ENCODE measurements at regions not wholly inside any gene's neighbourhood (a gene's known extent, or its start where the extent isn't known, plus 50 kb on each side); places are given as distances from the start of the nearest gene placed in this dataset.

GRCh38 chr12:17665839-17666238 lies 424.2 kb downstream of the RERGL start:
- CTCF ChIA-PET, result no interaction called here
- no peak for ATAC-seq
- H3K27ac ChIP-seq (ENCODE audit: low read length), result no peak overlapping the region
- in situ Hi-C loops (cut with HindIII; ENCODE audit: low pct_unique_long_range_greater_than_20kb, low sequenced_read_pairs), result no loop called here
- H3K36me3 ChIP-seq (ENCODE audit: control insufficient read depth, insufficient read depth, low read length), result no peaks in the 10 kb centered on the region
- H3K9me3 ChIP-seq (ENCODE audit: control insufficient read depth, insufficient read depth, low read depth, low read length), result no peaks in the 10 kb centered on the region
- H3K4me3 ChIP-seq (ENCODE audit: low read depth in 2 of 2, low read length in 2 of 2), result no peak overlapping the region
- no peaks in the 10 kb centered on the region for H3K27me3 ChIP-seq (ENCODE audit: control insufficient read depth, insufficient read depth, low read length)
- intact Hi-C loops (cut with micrococcal nuclease; ENCODE audit: unreplicated experiment), result no loop called here
- no peaks in the 10 kb centered on the region for H3K4me1 ChIP-seq (ENCODE audit: control insufficient read depth, insufficient read depth, low read length)
- no TSS peak for BruUV-seq (replicated peaks)
- no peak for TF ChIP-seq CTCF (IDR thresholded peaks at IDR 0.05)
- TF ChIP-seq TCF7L2 (IDR thresholded peaks at IDR 0.05; ENCODE audit: low read depth, low read length), result no peak
- no peak for TF ChIP-seq REST (IDR thresholded peaks at IDR 0.05; ENCODE audit: insufficient read depth in 1 of 2, low read depth in 2 of 2, low read length in 1 of 2)
- POLR2A ChIA-PET, result no interaction called here
- no peak for DNase-seq (ENCODE audit: low read depth, low spot score)

GRCh38 chr12:17661250-17661649 lies 428.7 kb downstream of the RERGL start:
- no TSS peak for BruUV-seq (replicated peaks)
- H3K27ac ChIP-seq (ENCODE audit: low read length), result no peak overlapping the region
- peaks cover 3% of the 10 kb centered on the region; the same call in 1 of the 2 replicates for H3K9me3 ChIP-seq (ENCODE audit: control insufficient read depth, insufficient read depth, low read depth, low read length)
- intact Hi-C loops (cut with micrococcal nuclease; ENCODE audit: unreplicated experiment) (no loop called here), in situ Hi-C loops (cut with HindIII; ENCODE audit: low pct_unique_long_range_greater_than_20kb, low sequenced_read_pairs) (no loop called here)
- H3K27me3 ChIP-seq (ENCODE audit: control insufficient read depth, insufficient read depth, low read length), result no peaks in the 10 kb centered on the region
- H3K36me3 ChIP-seq (ENCODE audit: control insufficient read depth, insufficient read depth, low read length), result no peaks in the 10 kb centered on the region
- POLR2A ChIA-PET, result no interaction called here
- H3K4me3 ChIP-seq (ENCODE audit: low read depth in 2 of 2, low read length in 2 of 2), result no peak overlapping the region
- CTCF ChIA-PET, result no interaction called here
- DNase-seq (ENCODE audit: low read depth, low spot score) (no peak), ATAC-seq (no peak)
- H3K4me1 ChIP-seq (ENCODE audit: control insufficient read depth, insufficient read depth, low read length), result no peaks in the 10 kb centered on the region
- no peak for TF ChIP-seq TCF7L2 (IDR thresholded peaks at IDR 0.05; ENCODE audit: low read depth, low read length)
- TF ChIP-seq POLR2AphosphoS5 (IDR thresholded peaks at IDR 0.05; ENCODE audit: low read depth, low read length), result no peak
- no peak for TF ChIP-seq CTCF (IDR thresholded peaks at IDR 0.05)
- no peak for TF ChIP-seq REST (IDR thresholded peaks at IDR 0.05; ENCODE audit: insufficient read depth in 1 of 2, low read depth in 2 of 2, low read length in 1 of 2)
- no peak for TF ChIP-seq SIN3A (IDR thresholded peaks at IDR 0.05; ENCODE audit: borderline replicate concordance, insufficient read depth, low read depth, low read length)

All from Panc1 (cell line).